SK-MEL-5 (cell line): ENCODE measurements at regions not wholly inside any gene's neighbourhood (a gene's known extent, or its start where the extent isn't known, plus 50 kb on each side); places are given as distances from the start of the nearest gene placed in this dataset.
"Not testable (repeated sequence)": the region's sequence is repeated elsewhere in the genome, so short reads cannot be mapped to it uniquely, and the experiment has no call there.

Experiments used
- DNase-seq: peaks from one replicate; pipeline ENCODE4 v3.0.0-alpha.2; 2016; ENCODE audit warnings: low read depth, low spot score
- in situ Hi-C: cut with HindIII; loops from 2 replicates; pipeline ENCODE4 v1.10.0; 2016; ENCODE audit warnings: low sequenced_read_pairs, high pct_unique_total_duplicates, low pct_unique_long_range_greater_than_20kb

GRCh38 chr11:87901341-87901740 lies 273.9 kb downstream of the RAB38 start:
- DNase-seq, result no peak
- in situ Hi-C loops, result no loop called here

GRCh38 chr11:87897921-87898320 lies 277.3 kb downstream of the RAB38 start:
- in situ Hi-C loops, result no loop called here
- no peak for DNase-seq

GRCh38 chr11:87897071-87897470 lies 278.2 kb downstream of the RAB38 start:
- in situ Hi-C loops, result no loop called here
- DNase-seq, result no peak

GRCh38 chr11:87894961-87895360 lies 280.3 kb downstream of the RAB38 start:
- no peak for DNase-seq
- in situ Hi-C loops, result no loop called here

- DNase-seq, result no peak
- in situ Hi-C loops, result no loop called here
Measured at GRCh38 chr11:87892291-87892690, 283.0 kb downstream of the RAB38 start.

GRCh38 chr11:87889126-87889525 lies 286.1 kb downstream of the RAB38 start:
- in situ Hi-C loops, result no loop called here
- DNase-seq, result no peak

- in situ Hi-C loops, DNase-seq: not testable (repeated sequence)
Measured at GRCh38 chr11:87885084-87885483, 290.2 kb downstream of the RAB38 start.

- DNase-seq, result no peak
- in situ Hi-C loops, result no loop called here
Measured at GRCh38 chr11:87879118-87879517, 296.1 kb downstream of the RAB38 start.

GRCh38 chr11:87878373-87878825 lies 296.8 kb downstream of the RAB38 start:
- in situ Hi-C loops, result no loop called here
- peak; percentile 59 for DNase-seq

- peak; percentile 19 for DNase-seq
- in situ Hi-C loops, result no loop called here
Measured at GRCh38 chr11:87871056-87871455, 304.2 kb downstream of the RAB38 start.

GRCh38 chr11:87870086-87870485 lies 305.2 kb downstream of the RAB38 start:
- DNase-seq, result no peak
- in situ Hi-C loops, result no loop called here

GRCh38 chr11:87866951-87867350 lies 308.3 kb downstream of the RAB38 start:
- in situ Hi-C loops, result no loop called here

GRCh38 chr11:87861030-87861429 lies 314.2 kb downstream of the RAB38 start:
- DNase-seq, result no peak
- in situ Hi-C loops, result no loop called here

More at GRCh38 chr11:87866951-87867350, 308.3 kb downstream of the RAB38 start:
- no peak for DNase-seq

- no peak for DNase-seq
- in situ Hi-C loops, result no loop called here
Measured at GRCh38 chr11:87859636-87860035, 315.6 kb downstream of the RAB38 start.

- DNase-seq, result no peak
- in situ Hi-C loops, result no loop called here
Measured at GRCh38 chr11:87851827-87852226, 323.4 kb downstream of the RAB38 start.

- no peak for DNase-seq
- in situ Hi-C loops, result no loop called here
Measured at GRCh38 chr11:87851234-87851633, 324.0 kb downstream of the RAB38 start.

GRCh38 chr11:87849216-87849615 lies 326.0 kb downstream of the RAB38 start:
- in situ Hi-C loops, result no loop called here
- no peak for DNase-seq

GRCh38 chr11:87840786-87841185 lies 334.5 kb downstream of the RAB38 start:
- DNase-seq, result no peak
- in situ Hi-C loops, result no loop called here

- in situ Hi-C loops, result no loop called here
- no peak for DNase-seq
Measured at GRCh38 chr11:87832211-87832610, 343.0 kb downstream of the RAB38 start.

GRCh38 chr11:87820011-87820410 lies 355.2 kb downstream of the RAB38 start:
- in situ Hi-C loops, result no loop called here
- no peak for DNase-seq
